Body of pancreas (tissue), 4 donors: ENCODE measurements at regions not wholly inside any gene's neighbourhood (a gene's known extent, or its start where the extent isn't known, plus 50 kb on each side); places are given as distances from the start of the nearest gene placed in this dataset.

Experiments
- CTCF ChIP-seq, 7 experiments: fragments of 450-650 bp in 4 of 7; fragments of 200-600 bp in 3 of 7; sonication (generic) in 3 of 7; IDR thresholded peaks; one replicate each; pipeline ENCODE4 v1.5.1; 2016 to 2019; ENCODE audit warnings: antibody characterized with exemption in 7 of 7
- POLR2A ChIP-seq, 3 donors: fragments of 450-650 bp; IDR thresholded peaks; one replicate each; pipeline ENCODE4 v1.6.1; 2016; ENCODE audit warnings: antibody characterized with exemption in 3 of 3, mild to moderate bottlenecking in 2 of 3

- TF ChIP-seq POLR2A (IDR thresholded peaks at IDR 0.05) (no peak), CTCF (IDR thresholded peaks at IDR 0.05) (no peak)
Observed at GRCh38 chr2:37820471-37820986, 104.6 kb upstream of the RMDN2 start.
